HPDE6-E6E7 (cell line): ENCODE measurements at regions not wholly inside any gene's neighbourhood (a gene's known extent, or its start where the extent isn't known, plus 50 kb on each side); places are given as distances from the start of the nearest gene placed in this dataset.

Experiments used
- DNase-seq: peaks from one replicate; pipeline ENCODE4 v3.0.0; 2011; ENCODE audit warnings: missing footprints; ENCODE audit errors: extremely low spot score

DNA sequence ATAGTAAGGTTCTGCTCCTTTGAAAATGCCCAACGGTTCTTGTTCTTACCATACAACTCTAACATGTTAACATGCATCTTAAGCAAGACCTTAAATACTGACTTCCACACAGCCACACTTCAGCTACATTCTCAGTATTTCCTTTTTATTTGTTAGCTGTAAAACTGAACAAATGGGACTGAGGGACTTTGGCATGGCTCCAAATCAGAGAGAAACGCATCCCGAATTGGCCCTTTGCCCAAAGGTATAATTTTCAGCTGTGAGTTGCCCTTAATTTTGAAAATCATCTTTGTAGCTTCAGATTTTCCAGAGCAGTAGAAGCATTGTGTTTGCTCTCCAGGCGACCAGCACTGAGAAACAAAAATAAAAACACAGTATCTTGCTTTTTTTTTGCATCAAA, 56.4 kb downstream of the NEUROD6 start:
- DNase-seq = no peak

- DNase-seq = no peak
These were observed 68.7 kb downstream of the NEUROD6 start for GRCh38 chr7:31271641-31272405.

DNA sequence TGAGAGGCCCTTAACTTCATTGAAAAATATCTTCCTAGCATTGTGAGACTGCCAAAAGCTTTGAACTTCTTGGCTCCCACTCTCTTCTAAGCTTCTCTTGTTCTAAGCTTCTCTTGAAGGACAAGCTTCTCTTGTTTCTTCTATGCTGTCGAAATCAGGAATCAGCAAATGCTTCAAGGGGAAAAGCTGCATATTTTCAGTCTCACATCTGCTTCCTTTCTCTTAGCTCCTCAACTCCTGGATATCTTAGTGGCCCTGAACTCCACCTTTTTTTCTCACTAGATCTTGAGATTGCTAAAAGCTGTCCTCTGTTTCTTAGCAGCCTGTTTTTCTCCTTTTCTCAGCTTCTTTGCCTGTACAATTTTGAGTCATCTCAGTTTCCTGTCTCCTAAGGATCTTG, 73.0 kb downstream of the NEUROD6 start:
- no peak for DNase-seq

DNA sequence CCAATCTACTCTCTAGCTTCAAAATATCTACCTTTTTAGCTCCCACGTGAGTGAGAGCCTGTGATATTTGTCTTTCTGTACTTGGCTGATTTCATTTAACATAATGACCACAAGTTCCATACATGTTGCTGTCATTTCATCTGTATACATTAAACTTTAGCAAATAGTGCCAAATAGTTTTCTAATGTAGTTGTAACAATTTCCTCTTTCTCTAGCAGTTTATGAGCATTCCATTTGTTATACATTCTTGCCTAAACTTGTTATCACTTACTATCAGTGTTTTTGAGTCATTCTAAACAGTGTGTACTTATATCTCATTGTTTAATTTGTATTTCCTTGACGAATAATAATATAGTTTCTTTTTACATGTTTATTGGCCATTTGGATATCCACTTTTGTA, 77.2 kb downstream of the NEUROD6 start:
- no peak for DNase-seq

GRCh38 chr7:31261341-31261740, 79.2 kb downstream of the NEUROD6 start:
- no peak for DNase-seq

DNA sequence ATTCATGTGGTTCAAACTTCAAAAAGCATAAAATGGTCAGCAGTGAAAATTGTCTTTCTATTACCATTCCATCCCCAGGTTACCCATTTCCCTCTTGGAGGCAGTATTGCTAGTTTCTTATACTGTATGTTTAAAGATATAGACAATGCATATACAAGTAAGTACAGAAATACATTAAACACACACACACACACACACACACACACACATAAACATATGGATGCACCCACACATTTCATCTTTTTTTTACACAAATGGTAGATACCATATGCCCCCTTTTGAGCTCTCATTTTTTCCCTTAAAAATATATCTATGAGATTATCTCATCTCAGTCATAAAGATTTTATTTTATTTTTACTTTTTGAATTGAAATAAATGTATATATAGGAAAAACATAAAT, 79.7 kb downstream of the NEUROD6 start:
- DNase-seq = no peak

- DNase-seq = no peak
These were observed 82.1 kb downstream of the NEUROD6 start for GRCh38 chr7:31258391-31258790.

DNA sequence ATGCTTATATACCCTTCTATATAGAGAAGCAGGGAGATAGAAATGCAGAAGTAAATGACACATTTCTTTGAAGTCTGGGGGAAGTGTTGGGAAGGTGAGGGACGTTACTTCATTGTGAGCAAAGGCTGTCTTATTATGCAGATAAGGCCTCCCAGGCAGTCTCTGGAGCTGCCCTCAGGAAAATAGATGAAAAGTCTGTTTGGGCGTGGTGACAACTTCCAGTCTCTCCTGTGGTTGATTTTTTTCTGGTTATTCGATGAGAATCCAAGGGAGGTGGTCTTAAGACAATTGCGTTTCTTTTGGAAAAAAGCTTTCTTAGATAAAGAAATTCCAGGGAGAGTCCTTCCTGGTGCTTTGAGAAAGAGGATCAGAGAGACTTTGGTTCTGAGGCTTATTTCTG, 84.0 kb downstream of the NEUROD6 start:
- DNase-seq = no peak

GRCh38 chr7:31254926-31255325, 85.6 kb downstream of the NEUROD6 start:
- DNase-seq = no peak

DNA sequence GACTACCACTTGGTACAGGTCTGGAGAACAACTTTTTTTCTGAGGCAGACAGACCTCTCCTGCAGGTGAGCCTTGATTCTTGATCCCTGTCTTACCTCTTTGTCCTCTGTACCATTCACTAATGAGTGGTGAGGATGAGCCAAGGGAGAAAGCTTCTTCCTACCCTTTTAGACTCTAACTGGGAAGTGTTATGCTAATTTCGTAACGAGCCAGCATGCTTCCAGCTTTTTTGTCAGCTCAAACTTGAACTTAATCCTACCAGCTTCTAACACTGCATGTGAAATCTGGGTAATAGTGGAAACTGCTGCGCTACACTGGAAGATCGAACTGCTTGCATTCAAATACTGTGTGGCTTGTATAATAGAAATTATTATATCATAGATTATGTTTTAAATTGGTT, 87.0 kb downstream of the NEUROD6 start:
- DNase-seq = no peak

- no peak for DNase-seq
These were observed 89.1 kb downstream of the NEUROD6 start for GRCh38 chr7:31251441-31251840.

- DNase-seq = no peak
These were observed 90.9 kb downstream of the NEUROD6 start for GRCh38 chr7:31249671-31250070.

DNA sequence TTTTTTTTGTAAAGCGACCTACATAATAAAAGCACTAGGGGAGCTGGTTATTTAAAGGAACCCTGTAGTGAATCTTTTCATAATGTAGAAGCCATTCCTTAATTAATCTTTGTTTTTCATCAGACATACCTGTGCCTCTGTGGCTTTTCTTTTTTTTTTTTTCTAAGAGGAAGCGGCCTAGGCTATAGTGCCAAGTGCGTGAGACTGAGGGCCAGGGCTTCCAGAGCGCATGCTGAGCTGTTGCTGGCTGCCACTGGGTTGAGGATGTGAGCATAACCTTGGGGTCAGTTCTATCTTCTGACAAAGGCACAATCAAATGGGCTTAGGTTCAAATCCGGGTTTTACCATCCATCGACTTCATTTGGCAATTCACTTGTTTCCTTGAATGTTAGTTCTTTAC, 103.7 kb downstream of the NEUROD6 start:
- DNase-seq = no peak

DNA sequence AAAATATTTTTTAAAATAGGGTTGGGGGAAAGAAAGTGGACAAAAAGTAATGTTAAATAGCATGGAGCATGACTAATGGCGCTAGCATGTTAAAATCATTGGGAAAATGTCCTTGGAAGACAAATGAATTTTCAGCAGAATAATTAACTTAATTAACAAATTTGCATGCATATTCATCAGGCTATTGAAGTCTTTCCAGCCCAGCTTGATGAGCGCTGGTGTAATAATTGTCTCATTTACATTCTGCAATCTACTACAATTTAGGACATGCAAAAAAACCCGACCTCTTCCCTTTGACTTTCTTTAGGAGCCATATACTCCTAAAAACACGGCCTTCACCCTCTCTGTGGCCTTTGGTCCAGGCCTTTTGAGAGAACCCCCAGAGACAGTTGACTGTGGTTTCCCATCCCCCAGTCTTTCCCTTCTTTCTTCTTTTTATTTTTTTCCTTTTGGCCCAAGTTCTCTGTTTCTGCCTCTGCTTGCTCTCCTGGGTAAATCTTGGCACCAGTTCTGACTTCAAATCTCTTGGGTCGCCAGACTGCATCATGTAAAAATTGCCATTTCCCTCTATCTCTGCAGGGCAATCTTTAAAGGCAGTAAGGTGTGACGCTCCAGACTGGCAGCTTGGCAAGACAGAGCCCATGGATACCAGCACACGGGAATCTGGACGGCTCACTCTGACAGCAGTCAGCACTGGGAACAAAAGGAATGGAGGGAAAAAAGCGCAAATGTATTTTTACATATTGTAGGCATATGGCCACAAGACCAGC, 105.5 kb downstream of the NEUROD6 start:
- no peak for DNase-seq

DNA sequence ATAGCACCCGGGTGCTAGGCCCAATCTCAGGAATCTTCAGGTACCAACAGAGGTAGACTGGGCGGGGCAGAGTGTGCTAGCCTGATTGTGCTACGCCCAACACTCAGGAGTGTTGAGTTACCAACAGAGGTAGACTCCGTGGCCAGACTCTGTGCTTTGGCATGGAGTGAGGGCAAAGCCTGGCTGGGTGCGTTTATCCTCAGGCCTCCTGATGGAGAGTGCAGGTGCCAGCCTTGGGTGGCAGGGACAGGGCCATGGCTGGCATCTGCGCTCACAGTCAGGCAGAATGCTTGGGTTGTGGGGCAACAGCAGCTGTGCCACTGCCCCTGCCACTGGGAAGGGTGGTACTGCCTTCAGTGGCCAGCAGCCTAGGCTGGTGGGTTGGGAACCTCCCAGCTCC, 111.6 kb downstream of the NEUROD6 start:
- DNase-seq = no peak

DNA sequence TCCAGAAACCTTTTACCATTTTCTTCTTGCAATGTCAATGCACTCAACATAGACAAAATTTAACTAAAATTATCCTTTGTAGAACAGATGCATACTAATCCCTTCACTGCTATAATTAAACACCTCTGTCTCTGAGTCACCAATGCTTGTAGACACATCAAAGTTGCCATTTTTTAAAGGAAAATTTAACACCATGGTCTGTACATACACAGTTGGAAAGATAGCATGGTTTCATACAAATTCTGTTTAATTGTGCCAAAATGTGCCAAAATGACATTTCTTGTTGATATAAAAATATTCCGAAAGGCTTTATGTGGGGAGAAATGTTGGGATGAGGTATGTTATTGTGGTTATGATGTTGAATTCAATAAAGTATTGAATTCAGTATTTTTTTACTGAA, 125.8 kb downstream of the NEUROD6 start:
- DNase-seq = no peak

GRCh38 chr7:31211281-31211680, 129.2 kb downstream of the NEUROD6 start:
- no peak for DNase-seq

GRCh38 chr7:31204071-31204470, 136.5 kb downstream of the NEUROD6 start:
- no peak for DNase-seq

- no peak for DNase-seq
These were observed 137.0 kb downstream of the NEUROD6 start for GRCh38 chr7:31203551-31203950.

- DNase-seq = no peak
These were observed 137.7 kb downstream of the NEUROD6 start for GRCh38 chr7:31202801-31203200.

DNA sequence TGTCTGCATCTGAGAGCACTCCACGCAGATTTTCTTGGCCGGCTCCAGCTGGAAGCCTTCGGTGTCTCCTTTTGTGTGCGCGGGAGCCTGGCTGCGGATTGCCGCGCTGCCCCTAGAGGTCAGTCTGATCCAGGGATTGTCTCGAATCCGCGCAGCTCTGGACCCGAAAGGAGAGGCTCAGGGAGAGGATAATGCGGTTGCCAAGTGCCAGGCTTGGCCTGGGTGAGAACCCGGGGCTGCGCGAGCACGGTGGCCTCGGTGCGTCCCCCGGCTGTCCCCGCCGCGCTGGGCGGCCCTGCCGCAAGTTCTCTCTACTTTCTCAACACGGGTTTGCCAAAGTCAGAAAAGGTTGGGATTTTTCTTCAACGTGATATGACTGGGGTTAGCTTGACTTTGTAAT, 140.9 kb downstream of the ADCYAP1R1 start:
- peak; percentile 63 for DNase-seq

- DNase-seq = no peak
These were observed 138.8 kb downstream of the ADCYAP1R1 start for GRCh38 chr7:31190906-31191305.

DNA sequence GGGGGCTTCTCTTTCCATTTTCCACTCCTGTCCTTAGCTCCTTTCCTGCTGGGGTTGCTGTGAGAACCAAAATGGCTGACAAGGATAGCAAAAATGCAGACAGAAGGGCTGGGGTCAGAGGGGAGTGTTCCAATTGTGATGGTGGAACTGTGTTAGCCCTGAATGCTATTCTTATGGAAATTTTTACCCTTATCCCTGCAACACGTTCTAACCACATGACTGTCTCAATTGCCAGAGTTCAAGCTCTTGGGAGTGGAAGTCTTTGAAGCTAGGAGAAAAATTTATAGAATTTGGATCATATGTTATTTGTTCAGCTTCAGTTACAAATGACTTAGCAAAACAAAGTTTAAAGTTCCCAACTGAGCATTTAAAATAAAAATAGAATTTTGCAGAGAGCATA, 134.1 kb downstream of the ADCYAP1R1 start:
- DNase-seq = no peak
